GM12874 (cell line): ENCODE measurements at regions not wholly inside any gene's neighbourhood (a gene's known extent, or its start where the extent isn't known, plus 50 kb on each side); places are given as distances from the start of the nearest gene placed in this dataset.

Source experiments
- TF ChIP-seq, protein P1 (sequence below): IDR thresholded peaks from 2 replicates; pipeline ENCODE4 v1.5.1; 2011; ENCODE audit warnings: low read depth, mild to moderate bottlenecking, control low read depth, low read length, moderate library complexity; ENCODE audit not compliant: insufficient read depth

DNA sequence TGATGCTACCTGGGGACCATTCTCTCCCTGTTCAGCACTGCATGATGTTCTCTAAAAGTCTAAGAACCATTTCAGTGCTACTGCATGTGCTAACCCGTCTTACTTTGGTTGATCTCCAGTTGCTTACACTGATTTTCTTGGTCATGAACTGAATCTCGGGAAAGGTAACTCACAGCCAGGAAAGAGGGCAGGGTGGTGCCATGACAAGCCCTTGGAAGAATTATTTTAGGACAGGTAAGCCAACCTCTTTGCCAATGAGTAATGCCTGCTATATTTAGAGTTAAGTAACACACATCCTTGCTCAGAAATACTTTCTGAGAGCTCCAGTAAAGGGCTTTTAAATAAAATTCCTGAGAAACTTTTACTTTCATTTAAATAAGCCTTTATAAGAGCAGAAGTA lies 126.7 kb downstream of the ARL4A start:
- TF ChIP-seq, protein P1, sequence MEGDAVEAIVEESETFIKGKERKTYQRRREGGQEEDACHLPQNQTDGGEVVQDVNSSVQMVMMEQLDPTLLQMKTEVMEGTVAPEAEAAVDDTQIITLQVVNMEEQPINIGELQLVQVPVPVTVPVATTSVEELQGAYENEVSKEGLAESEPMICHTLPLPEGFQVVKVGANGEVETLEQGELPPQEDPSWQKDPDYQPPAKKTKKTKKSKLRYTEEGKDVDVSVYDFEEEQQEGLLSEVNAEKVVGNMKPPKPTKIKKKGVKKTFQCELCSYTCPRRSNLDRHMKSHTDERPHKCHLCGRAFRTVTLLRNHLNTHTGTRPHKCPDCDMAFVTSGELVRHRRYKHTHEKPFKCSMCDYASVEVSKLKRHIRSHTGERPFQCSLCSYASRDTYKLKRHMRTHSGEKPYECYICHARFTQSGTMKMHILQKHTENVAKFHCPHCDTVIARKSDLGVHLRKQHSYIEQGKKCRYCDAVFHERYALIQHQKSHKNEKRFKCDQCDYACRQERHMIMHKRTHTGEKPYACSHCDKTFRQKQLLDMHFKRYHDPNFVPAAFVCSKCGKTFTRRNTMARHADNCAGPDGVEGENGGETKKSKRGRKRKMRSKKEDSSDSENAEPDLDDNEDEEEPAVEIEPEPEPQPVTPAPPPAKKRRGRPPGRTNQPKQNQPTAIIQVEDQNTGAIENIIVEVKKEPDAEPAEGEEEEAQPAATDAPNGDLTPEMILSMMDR = no peak

DNA sequence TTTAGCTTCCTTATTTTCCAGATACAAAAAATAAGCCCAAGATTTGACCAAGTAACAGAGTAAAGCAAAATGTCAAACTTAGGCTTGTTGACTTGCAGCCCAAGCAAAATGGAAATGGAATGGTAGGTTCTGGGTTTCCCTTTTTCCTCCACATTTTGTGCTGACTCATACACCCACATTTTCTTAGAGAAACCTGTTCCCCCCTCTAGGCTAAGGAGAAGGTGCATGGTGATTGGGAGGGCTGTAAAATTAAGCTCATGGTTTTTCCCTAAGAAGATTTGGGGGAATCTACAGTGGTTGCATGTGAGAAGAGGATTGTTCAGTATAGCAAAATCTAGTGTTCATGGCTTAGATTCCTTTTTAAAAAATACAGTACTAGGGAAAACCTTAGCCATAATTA lies 127.4 kb downstream of the ARL4A start:
- TF ChIP-seq, protein P1 = no peak

DNA sequence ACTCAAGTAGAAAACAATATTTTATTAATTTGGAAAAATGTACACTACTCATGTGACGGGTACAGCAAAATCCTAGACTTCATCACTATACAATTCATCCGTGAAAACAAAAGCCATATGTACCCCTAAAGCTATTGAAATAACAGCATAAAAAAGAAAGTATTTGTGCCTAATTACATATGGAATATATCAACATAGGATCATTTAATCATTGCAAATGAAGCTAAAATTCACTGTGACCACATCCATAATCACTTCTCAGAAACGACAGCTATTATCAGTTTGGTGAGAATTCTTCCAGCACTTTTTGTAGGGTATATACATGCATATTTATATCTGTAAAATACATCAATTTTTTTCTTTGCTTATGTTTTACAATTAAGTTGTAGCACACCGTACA lies 128.0 kb downstream of the ARL4A start:
- TF ChIP-seq, protein P1 = no peak

DNA sequence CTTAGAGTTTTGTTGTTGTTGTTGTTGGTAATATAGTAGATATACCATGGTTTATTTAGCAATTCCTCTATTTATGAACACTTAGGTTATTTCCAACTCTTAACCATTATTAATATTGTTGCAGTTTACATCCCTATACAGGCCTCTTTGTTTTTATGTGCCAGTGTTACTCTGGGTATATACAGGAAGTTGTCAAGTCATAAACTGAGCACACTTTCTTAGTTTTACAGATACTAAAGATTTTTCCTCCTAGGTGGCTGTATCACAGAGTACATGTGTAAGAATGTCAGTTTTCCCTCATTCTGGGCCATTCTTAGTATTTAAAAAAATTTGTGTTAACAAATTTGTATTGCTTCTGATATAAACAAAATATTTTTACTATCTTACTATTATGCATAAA lies 128.4 kb downstream of the ARL4A start:
- TF ChIP-seq, protein P1 = no peak

- TF ChIP-seq, protein P1 = no peak
These were observed 133.3 kb downstream of the ARL4A start for GRCh38 chr7:12820777-12821176.

- TF ChIP-seq, protein P1 = no peak
These were observed 134.3 kb downstream of the ARL4A start for GRCh38 chr7:12821746-12822145.

DNA sequence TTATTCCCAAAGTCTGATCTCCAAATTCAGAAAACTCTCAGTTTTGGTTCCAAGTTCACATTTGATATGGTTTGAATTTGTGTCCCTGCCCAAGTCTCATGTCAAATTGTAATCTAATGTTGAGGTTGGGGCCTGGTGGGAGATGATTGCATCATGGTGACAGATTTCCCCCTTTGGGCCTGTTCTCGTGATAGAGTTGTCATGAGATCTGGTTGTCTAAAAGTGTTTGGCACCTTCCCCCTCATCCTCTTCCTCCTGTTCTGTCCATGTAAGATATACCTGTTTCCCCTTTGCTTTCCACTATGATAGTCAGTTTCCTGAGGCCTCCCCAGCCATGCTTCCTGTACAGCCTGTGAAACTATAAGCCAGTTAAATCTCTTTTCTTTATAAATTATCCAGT lies 138.6 kb downstream of the ARL4A start:
- TF ChIP-seq, protein P1 = no peak
